HUES64 (cell line): ENCODE measurements at regions not wholly inside any gene's neighbourhood (a gene's known extent, or its start where the extent isn't known, plus 50 kb on each side); places are given as distances from the start of the nearest gene placed in this dataset.

Experiments
- H3K27ac ChIP-seq: 2 replicates; pipeline ENCODE4 v1.7.0; 2013; ENCODE audit warnings: low read depth, low read length, inconsistent platforms
- H3K27me3 ChIP-seq: 2 replicates; pipeline ENCODE4 v1.6.1; 2013; ENCODE audit warnings: mild to moderate bottlenecking, low read length; ENCODE audit not compliant: insufficient read depth
- H3K36me3 ChIP-seq: 2 replicates; pipeline ENCODE4 v1.6.1; 2013; ENCODE audit warnings: mild to moderate bottlenecking, low read length; ENCODE audit not compliant: insufficient read depth
- H3K4me1 ChIP-seq: 2 replicates; pipeline ENCODE4 v1.6.1; 2013; ENCODE audit warnings: mild to moderate bottlenecking, low read length, moderate library complexity; ENCODE audit not compliant: insufficient read depth
- H3K4me3 ChIP-seq: 2 replicates; pipeline ENCODE4 v1.5.1; 2013; ENCODE audit warnings: mild to moderate bottlenecking, low read length, moderate library complexity
- H3K9ac ChIP-seq: 2 replicates; pipeline ENCODE4 v1.6.1; 2013; ENCODE audit warnings: mild to moderate bottlenecking, low read depth, low read length
- H3K9me3 ChIP-seq: 2 replicates; pipeline ENCODE4 v1.6.1; 2013; ENCODE audit warnings: low read depth, low read length; ENCODE audit not compliant: insufficient read depth
- WGBS: fragments of 150-250, 120-280 bp; methylation state at CpG from one replicate; pipeline ENCODE4 v1.1.7; 2013; ENCODE audit warnings: missing lambda C conversion rate; 5-methylcytosine and 5-hydroxymethylcytosine counted together

DNA sequence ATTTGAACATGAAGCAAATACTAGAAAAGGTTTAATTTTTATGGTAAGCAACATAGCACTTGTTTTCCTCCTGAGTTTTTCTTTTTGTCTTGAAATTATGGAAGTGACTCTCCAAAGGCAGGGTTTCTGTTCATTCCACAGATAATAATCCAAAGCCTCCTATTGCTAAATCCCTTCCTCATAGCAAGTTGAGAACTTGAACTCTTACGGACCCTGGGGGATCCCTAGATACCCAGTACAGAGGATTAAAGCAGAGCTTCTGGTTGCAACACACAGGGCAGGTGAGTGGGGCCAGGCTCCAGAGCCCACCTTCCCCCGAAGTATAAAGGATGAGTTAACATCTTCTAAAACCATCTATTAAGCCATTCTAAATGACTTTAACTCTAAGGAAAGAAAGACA, 294.1 kb downstream of the RMST start:
- H3K4me1 ChIP-seq = no peaks in the 10 kb centered on the region
- no peaks in the 10 kb centered on the region for H3K36me3 ChIP-seq
- H3K9ac ChIP-seq = no peak overlapping the region
- WGBS = 94% methylated on average over 2 of the region's 2 CpGs
- no peak overlapping the region for H3K27ac ChIP-seq
- H3K4me3 ChIP-seq = no peak overlapping the region
- no peaks in the 10 kb centered on the region for H3K27me3 ChIP-seq
- H3K9me3 ChIP-seq = 0 out of 2 replicates have a peak, but pooled peaks cover under 1% of the 10 kb centered on the region

DNA sequence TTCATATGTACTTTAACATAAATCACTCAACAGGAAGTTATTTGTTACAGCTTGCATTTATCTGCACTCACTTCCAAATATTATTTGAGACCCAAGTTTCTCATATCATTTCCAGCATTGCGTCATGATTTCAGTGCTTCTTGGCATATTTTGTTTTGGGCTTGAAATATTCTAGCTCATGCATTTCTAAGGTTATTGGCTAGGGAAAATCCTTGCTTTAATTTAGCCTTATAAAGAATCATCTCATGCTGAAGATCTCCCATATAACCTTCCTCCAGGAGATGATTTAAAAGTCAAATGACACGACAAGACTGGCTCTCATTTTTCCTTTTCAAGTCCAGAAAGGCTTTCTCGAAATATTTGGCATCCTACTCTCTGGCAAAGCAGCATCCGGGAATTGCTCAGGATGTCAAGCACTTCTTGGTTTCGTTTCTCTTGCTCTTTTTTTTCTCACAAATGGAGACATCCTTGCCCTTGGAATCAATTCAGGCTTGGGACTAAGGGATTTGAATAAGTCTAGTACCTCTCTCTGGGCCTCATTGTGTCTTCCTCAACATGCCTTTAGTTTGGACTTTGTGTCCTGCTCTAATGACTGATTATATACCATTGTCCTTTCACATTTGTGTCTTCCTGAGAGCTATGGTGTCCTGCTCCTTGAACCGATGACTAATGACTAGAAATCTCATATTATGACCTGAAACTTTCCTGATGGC, 295.0 kb downstream of the RMST start:
- no peak overlapping the region for H3K4me3 ChIP-seq
- WGBS = 93% methylated on average over 6 of the region's 6 CpGs
- no peak overlapping the region for H3K27ac ChIP-seq
- H3K4me1 ChIP-seq = no peaks in the 10 kb centered on the region
- peaks cover 7% of the 10 kb centered on the region for H3K9me3 ChIP-seq
- H3K27me3 ChIP-seq = no peaks in the 10 kb centered on the region
- H3K9ac ChIP-seq = no peak overlapping the region
- H3K36me3 ChIP-seq = no peaks in the 10 kb centered on the region

DNA sequence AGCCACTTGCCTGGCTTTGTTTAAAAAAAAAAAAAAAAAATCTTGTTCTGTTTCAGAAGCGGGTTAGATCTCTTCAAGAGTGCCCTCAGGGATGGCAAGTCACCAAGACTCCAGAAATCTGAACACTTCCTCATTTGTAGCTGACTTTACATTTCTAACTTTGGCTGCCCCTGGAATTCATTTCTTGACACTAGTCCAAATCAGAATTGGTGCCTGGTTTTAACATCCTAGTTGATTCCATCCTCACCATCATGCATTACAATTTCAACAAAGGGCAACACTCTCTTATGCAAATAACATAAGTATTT, 295.5 kb downstream of the RMST start:
- Histone ChIP-seq H3K27me3 (no peaks in the 10 kb centered on the region), H3K27ac (no peak overlapping the region), H3K36me3 (no peaks in the 10 kb centered on the region), H3K4me1 (no peaks in the 10 kb centered on the region), H3K4me3 (no peak overlapping the region), H3K9ac (no peak overlapping the region), H3K9me3 (peaks cover 7% of the 10 kb centered on the region)
- WGBS = 100% methylated on average over 1 of the region's 1 CpG

DNA sequence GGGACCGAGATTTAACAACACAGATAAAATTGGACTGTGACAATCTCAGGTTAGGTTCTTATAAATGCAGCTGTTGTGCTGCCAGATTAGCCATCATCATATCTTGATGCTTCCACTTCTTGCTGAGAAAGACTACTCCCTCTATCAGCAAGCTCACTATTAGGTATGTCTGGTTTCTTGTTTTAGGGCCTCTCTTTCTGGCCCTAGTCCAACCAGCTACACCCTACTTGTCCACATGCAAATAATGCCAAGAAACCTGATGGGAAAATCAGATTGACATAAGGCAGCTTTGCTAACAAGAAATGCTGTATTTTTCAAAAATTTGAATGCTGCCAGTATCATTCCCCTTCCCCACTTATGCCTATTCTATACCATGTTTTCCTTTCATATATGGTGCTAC, 296.0 kb downstream of the RMST start:
- Histone ChIP-seq H3K27ac (no peak overlapping the region), H3K27me3 (no peaks in the 10 kb centered on the region), H3K9ac (no peak overlapping the region), H3K9me3 (peaks cover 7% of the 10 kb centered on the region), H3K4me1 (no peaks in the 10 kb centered on the region), H3K36me3 (no peaks in the 10 kb centered on the region), H3K4me3 (no peak overlapping the region)
- WGBS = 93% methylated on average over 1 of the region's 1 CpG

DNA sequence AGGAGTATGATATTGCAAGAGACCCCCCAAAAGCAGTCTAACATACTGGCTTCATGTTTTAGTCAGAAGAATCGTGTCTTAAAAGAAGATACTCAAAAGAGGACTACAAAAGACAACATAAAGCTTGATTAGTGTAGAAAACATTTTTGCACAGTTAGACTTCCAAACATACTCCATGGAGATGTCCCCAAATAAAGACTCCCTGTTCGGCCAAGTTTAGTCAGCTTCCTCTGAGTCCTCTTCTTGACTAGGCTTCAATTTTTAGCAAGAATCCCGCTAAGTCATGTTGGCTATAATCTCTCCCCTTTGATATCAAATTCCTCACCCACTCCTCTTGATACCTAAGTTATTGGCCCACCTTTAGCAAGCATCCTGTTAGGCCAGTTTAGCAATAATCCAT, 298.0 kb downstream of the RMST start:
- Histone ChIP-seq H3K36me3 (no peaks in the 10 kb centered on the region), H3K9ac (no peak overlapping the region), H3K4me1 (no peaks in the 10 kb centered on the region), H3K4me3 (no peak overlapping the region), H3K27ac (no peak overlapping the region), H3K9me3 (peaks cover 7% of the 10 kb centered on the region), H3K27me3 (no peaks in the 10 kb centered on the region)
- WGBS = 96% methylated on average over 3 of the region's 3 CpGs

DNA sequence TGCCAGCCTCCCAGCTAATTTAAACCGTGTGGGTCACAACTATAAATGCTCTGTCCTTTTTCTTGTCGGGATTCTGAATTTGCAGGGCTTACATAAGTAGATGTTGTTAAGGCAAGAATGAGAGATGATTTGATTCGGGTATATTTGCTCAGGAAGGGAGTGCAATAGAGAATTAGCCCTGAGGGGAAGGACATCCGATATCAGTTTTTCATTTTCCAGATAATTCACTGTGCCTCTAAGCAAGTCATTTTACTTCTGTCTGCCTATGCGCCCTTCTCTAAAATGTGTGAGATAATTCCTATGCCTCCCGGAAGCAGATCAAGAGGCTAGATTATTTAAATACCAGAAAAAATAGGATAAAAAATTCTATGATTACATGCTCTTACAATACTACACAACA, 300.5 kb downstream of the RMST start:
- H3K9me3 ChIP-seq = peaks cover 7% of the 10 kb centered on the region
- H3K36me3 ChIP-seq = no peaks in the 10 kb centered on the region
- no peak overlapping the region for H3K9ac ChIP-seq
- H3K27me3 ChIP-seq = no peaks in the 10 kb centered on the region
- no peak overlapping the region for H3K27ac ChIP-seq
- 94% methylated on average over 4 of the region's 6 CpGs for WGBS
- H3K4me1 ChIP-seq = no peaks in the 10 kb centered on the region
- no peak overlapping the region for H3K4me3 ChIP-seq

DNA sequence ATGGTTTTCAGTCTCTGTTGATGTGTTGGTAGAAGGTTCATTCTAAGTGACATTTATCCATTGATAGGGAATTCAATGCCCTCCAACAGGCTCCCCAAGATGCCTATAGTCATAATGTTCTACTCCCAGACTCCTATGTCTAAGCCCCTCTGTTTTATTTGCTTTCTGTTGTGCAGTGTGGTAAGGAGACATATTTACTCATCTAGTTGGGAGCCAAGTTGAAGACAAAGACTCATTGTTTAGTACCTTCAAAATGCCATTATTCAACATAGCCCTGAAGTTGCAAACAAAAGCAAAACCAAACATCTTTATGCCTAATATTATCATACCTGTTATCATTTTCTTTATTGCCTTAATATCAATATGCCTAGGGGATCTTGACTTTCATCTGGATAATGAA, 302.1 kb downstream of the RMST start:
- no peaks in the 10 kb centered on the region for H3K4me1 ChIP-seq
- no peaks in the 10 kb centered on the region for H3K36me3 ChIP-seq
- H3K27me3 ChIP-seq = no peaks in the 10 kb centered on the region
- H3K4me3 ChIP-seq = no peak overlapping the region
- H3K9ac ChIP-seq = no peak overlapping the region
- peaks cover 7% of the 10 kb centered on the region for H3K9me3 ChIP-seq
- no peak overlapping the region for H3K27ac ChIP-seq

DNA sequence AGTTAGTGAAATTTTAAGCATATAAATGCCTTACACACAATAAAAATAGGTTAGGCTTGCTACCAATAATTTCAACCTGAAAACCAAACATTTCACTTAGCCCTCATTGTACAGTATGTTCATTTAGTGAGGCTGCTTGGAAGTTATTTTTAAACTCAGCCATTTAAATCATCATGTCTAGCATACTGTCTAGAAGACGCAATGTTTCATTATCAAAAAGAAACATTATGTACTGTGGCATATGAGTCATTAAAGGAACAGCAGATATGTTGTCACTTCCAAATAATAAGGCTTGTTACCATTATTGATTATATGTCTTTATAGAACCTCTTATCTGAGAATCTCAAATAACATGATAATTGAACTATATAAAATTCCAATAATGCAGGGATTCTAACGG, 304.7 kb downstream of the RMST start:
- WGBS = no CpG with 5 or more reads among the region's 2 CpGs
- Histone ChIP-seq H3K4me3 (no peak overlapping the region), H3K36me3 (no peaks in the 10 kb centered on the region), H3K27me3 (no peaks in the 10 kb centered on the region), H3K9me3 (peaks cover 3% of the 10 kb centered on the region; the same call in 1 of the 2 replicates), H3K27ac (no peak overlapping the region), H3K4me1 (no peaks in the 10 kb centered on the region), H3K9ac (no peak overlapping the region)

DNA sequence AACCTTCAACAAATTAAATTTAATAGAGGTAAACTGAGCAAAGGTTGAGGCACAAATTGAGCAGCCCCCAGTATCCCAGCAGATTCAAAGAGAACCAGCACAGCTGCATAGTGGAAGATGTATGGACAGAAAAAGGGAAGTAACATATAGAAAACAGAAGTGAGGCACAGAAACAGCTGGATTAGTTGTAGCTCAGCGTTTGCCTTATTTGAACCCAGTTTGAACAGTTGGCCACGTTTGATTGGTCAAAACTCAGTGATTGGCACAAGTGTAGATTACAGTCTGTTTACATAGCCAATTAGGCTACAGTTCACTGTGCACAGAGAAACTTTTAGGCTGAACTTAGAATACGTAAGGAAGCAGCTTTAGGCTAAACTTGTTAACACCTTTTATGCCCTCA, 315.5 kb downstream of the RMST start:
- no peaks in the 10 kb centered on the region for H3K36me3 ChIP-seq
- H3K4me3 ChIP-seq = no peak overlapping the region
- H3K9me3 ChIP-seq = peaks cover 16% of the 10 kb centered on the region
- H3K4me1 ChIP-seq = peaks cover 4% of the 10 kb centered on the region; the same call in 1 of the 2 replicates
- H3K27ac ChIP-seq = no peak overlapping the region
- no peak overlapping the region for H3K9ac ChIP-seq
- no peaks in the 10 kb centered on the region for H3K27me3 ChIP-seq
- WGBS = 92% methylated on average over 3 of the region's 3 CpGs

DNA sequence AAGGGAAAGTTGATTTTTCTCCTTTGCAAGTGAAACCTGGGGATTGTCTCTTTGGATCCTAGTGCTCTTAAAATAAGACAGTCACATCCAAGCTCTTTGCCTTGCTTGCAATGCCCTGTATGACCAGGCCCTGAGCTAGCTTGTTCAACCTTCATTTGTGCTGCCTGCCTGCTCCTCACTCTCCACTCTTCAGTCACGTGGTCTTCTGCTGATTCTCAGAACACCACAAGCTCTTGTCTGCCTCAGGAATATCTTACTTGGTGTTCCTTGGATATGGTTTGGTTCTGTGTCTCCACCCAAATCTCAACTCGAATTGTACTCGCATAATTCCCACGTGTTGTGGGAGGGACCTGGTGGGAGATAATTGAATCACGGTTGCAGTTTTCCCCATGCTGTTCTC, 318.7 kb downstream of the RMST start:
- Histone ChIP-seq H3K4me1 (peaks cover 19% of the 10 kb centered on the region), H3K27ac (no peak overlapping the region), H3K9me3 (peaks cover 9% of the 10 kb centered on the region; the same call in 1 of the 2 replicates), H3K27me3 (no peaks in the 10 kb centered on the region), H3K4me3 (no peak overlapping the region), H3K9ac (no peak overlapping the region), H3K36me3 (no peaks in the 10 kb centered on the region)
- 95% methylated on average over 5 of the region's 5 CpGs for WGBS

DNA sequence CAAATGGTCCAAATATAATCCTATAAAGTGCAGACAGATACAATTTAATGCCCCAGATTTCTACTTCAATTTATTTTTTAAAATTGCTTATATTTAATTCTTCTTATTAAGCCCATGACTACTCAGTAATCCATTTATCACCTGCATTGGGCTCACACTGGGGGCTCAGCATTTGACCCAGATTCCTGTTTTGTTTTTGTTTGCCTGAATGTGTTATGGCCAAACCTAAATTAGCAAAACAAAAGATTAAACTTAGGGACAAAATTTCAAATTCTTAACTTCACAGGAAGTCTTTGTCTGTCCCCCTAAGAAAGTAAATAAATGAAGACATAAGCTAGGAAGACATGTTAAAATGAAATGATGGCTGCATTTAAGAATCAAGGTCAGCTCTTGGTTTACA, 322.3 kb downstream of the RMST start:
- H3K27me3 ChIP-seq = no peaks in the 10 kb centered on the region
- peak overlapping the region; percentile 77; the same call in 1 of the 2 replicates for H3K27ac ChIP-seq
- H3K9ac ChIP-seq = no peak overlapping the region
- no peak overlapping the region for H3K4me3 ChIP-seq
- no peaks in the 10 kb centered on the region for H3K36me3 ChIP-seq
- peaks cover 19% of the 10 kb centered on the region for H3K4me1 ChIP-seq
- H3K9me3 ChIP-seq = no peaks in the 10 kb centered on the region

DNA sequence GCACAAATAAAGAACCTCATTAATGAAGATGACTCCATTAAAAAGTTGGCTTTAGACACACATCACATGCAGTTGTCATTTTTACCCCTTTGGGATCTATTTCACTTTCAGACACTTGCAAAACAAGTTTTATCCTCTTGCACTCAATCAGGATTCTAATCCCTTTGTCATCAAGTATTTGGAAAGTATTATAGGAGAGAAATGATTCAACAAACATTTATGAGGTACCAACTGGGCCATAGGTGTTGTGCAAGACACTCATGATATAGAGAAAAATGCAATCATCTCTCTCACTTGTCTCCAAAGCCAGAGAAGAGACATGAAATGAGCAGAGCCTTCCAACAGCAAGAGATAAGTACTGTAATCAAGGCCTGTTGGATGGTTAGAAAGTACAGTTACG, 327.7 kb downstream of the RMST start:
- Histone ChIP-seq H3K27me3 (no peaks in the 10 kb centered on the region), H3K27ac (no peak overlapping the region), H3K9ac (no peak overlapping the region), H3K9me3 (peaks cover 13% of the 10 kb centered on the region), H3K4me1 (0 out of 2 replicates have a peak, but pooled peaks cover 3% of the 10 kb centered on the region), H3K36me3 (no peaks in the 10 kb centered on the region), H3K4me3 (no peak overlapping the region)
- no CpG with 5 or more reads among the region's 1 CpG for WGBS
